ENCODE measurements at regions not wholly inside any gene's neighbourhood (a gene's known extent, or its start where the extent isn't known, plus 50 kb on each side); places are given as distances from the start of the nearest gene placed in this dataset.

DNA sequence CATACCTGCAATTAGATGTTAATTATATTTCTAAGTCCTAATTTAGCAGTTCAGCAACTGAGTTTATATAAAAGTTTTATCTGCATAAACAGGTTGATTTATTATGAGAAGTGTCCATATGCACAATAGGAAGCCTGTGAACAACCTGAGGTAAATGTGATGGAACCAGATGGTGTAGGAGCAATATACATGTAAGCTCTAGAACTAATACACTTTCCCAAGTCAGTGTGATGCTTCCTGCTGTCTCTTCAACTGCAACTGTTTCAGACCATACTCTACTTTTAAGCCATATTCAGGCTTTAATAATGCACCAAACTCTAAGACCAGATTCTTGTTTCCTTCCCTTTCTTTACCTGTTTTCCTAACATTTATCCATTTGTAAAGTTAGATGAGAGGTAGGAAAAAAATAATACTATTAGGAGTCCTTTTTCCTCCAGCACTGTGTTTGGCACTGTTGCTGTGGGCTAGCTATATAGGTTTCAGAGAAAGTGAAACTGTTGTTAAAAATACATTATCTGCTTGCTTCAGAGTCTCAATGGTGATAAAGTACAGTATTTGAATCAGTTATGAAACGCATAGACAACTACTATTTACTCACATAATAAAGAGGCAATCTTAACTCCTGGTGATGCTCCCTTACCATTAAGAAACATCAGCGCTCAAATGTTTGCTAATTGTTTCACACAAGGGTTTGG lies 1009.3 kb downstream of the GRIK2 start:
- no peak for DNase-seq (ENCODE audit: low read depth)

DNA sequence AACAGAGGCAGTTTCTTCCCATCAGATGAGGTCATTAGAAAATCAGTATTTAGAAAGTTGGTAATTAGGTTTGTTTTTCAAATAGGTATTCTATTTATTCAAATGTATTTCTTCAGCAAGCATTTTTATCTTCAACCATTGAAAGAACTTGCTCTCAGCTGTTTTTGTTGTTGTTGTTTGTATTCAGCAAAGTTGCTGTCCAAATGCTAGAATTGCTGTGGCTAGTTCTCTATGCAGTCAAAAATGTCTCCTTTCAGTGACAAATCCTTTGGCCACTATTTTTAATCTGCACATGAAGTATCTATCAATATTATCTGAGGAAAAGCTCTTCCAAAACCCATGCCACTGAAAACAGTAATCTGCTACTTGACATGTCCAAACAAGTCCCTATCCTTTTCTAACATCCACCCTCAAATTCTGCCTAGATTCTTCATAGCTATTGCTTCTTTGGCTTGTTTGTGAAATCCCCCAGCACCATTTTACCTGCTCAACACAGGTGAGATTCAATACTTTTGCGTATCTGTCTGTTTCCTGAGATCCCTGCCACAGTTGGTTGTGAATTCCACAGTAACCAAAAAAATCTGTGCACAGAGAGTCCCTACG lies 1005.4 kb downstream of the GRIK2 start:
- no peak for DNase-seq (ENCODE audit: low read depth)

DNA sequence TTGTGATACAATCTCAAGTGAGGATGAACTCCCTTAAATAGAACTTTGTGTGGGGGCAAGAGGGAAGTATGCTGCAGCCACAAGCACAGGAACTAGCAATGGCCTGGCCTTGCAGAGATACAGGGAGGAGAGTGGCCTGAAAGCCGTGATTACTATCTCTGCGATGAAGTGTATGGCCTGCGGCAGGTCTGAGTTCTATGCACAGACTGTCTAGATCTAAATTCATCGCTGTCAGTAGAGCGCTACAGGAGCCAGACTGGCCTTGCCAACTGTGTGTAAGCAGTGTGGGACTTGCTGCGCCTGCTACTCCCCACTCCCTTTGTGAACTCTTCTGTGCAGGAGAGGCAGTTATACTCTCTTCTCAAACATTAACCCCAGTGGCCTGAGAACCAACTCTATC lies 997.0 kb downstream of the GRIK2 start:
- no peak for DNase-seq (ENCODE audit: low read depth)

DNA sequence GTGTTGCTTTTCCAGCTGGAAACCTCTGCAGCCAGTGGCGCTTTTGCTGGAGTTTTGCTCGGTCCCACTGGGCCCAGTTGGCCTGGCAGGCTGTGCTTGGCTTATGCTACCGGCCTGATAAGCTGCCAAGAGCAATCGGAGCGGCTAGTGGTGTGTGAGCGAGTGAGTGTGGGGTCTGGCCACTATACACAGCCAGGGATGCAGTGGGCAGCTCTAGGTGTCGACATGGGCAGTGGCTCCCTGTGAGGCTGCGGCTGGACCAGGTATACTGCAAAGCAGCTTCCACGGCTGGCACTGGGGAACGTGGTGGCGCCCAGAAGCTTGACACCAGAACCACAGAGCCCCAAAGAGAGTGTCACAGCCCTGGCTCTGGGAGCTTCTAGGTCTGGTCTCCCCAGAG lies 996.5 kb downstream of the GRIK2 start:
- no peak for DNase-seq (ENCODE audit: low read depth)

DNA sequence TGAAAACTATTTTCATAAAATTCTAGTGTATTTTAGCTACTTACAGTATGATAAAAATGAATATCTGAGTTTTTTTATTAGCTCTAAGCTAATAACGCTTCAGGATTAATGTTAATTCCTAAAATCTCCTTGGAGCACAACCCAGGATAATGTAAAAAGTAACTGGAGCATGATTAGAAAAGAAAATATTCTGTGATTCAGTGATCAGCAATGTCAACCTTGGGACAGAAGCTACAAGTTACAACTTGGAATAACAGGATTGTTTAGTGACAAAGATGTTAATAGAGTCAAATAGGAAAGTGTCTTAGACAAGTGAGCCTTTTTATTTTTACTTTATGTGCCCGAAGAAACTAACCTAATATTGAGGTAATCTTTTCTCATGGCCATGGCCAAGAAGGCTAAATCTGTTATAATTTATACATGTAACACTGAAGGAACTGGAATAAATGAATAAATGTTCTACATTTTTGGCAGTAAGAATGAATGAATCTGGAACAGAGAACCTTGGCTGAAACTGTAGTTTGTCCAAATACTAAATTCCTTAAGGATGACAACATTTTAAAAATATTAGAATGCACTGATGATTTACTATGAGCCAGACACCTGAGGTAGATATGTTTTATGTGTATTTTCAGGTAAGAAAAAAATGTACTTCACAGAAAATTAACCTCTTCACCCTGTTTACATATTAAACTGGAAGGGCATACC lies 994.0 kb downstream of the GRIK2 start:
- no peak for DNase-seq (ENCODE audit: low read depth)

DNA sequence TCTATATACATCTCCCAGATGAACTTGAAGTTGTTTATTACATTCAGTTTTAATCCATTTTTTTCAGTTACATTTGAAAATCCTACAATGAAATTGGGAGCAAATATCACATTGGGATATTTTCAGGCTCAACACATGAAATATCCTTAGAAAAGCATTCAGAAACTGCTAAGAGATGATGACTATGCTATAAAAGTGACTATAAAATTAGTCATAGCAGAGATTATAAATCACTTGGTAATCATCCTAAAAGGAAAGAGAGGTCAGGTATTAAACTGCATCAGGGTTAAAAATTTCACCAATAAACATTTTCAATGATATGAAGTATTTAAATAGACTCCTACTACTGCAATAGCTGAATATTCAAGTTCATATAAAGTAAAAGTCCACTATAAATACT lies 987.7 kb downstream of the GRIK2 start:
- no peak for DNase-seq (ENCODE audit: low read depth)

DNA sequence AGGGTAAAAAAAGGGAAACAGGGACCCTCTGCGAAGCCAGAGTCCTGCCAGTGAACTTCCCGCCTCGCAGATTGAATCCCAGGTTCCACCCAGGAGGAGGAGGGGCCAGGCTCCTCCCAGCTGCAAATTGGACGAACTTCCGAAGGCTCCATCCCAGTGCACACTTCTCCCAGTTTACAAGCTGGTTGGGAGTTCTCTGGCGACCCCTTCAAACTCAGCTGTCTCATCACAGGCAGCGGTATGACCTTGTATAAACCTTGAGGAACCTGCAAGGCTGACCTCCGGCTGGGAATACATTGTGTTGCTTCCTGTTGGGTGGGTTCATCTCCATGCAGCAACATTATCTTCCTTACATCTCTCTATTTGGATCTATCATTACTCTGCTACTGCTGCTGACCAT lies 962.7 kb downstream of the GRIK2 start:
- no peak for DNase-seq (ENCODE audit: low read depth)

DNA sequence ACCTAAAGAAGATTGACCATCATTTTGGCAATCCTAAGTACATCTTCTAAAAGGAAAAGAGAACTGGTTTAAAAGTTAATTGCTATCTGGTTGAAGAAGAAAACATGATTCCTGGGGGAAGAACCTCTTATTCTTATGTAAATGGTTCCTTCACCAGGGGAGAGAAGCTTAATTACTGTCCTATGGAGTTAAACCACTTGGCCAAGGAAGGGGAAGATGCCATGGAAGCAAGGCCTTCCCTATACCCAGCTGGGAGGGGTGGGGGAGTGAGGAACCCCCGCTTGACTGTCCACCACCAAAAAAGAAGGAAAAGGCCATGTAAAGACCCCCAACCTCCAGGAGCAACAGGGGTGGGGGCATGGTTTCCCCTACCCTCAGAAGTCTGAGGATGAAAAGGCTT lies 962.1 kb downstream of the GRIK2 start:
- no peak for DNase-seq (ENCODE audit: low read depth)

DNA sequence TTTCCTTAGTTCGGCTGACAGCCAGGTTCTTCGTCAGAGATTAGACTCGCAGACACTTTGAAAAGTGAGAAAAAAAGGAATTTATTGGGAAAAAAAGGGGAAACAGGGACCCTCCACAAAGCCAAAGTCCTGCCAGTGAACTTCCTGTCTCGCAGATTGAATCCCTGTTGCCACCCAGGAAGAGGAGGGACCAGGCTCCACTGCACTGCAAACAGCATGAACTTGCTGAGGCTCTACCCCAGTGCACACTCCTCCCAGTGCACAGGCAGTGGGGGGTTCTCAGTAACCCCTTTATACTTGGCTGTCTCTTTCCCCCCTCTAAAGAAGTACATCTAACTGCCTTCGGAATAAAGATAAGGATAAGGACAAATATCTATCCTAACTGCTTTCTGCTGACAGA lies 959.0 kb downstream of the GRIK2 start:
- no peak for DNase-seq (ENCODE audit: low read depth)

DNA sequence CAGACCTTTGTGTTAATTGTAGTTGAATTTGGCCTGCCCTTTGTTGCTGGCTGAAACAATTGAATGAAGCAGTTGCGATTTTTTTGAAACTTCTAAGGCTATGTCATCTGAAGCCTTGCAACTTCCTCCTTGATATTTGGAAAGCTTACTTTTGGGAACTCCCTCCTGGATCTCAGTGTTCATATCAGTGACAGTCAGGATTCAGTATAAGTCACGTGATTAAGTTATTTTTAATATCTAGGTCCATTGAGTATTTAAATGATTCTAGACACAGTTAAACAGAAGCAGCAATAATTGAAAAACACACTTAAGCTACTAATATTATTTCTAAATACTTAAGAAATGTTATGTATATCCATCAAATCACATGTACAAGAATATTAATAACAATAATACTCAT lies 951.3 kb downstream of the GRIK2 start:
- DNase-seq (ENCODE audit: low read depth): no peak

DNA sequence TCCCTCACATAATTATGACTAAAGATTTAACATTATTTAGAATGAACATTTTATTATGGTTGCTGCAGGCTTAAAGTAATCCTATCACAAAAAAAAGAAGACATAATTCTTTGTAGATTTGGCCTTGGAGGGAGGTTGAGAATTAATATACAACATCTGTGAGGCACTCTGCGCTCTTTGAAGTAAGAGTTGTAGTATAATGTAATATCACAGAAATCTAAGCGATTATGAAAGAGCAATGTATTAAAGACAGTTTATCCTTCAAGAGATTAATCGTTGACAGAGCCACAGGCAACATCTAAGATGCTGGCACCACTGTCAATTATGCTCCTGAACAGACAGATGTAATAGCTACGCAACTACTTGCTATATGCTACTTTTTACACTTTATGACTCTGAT lies 946.8 kb downstream of the GRIK2 start:
- no peak for DNase-seq (ENCODE audit: low read depth)

DNA sequence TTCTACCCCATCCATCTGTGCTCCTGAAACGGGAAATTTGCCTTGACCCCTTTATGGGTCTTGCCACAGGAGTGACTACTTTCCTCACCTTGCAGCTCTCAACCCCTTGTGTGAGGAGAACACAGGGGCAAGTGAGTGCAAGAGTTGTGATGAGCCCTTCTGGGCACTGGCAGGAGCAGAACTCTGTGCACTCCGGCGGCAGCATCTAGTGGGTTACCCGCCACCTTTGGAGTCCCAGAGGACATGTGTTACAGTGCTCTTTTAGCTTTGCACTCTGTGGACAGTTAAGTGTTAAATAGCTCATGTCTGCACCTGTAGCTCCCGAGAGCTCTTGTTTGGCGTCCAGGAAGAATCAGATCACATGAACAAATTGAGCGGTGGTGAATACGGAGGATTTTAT lies 940.2 kb downstream of the GRIK2 start:
- no peak for DNase-seq (ENCODE audit: low read depth)

DNA sequence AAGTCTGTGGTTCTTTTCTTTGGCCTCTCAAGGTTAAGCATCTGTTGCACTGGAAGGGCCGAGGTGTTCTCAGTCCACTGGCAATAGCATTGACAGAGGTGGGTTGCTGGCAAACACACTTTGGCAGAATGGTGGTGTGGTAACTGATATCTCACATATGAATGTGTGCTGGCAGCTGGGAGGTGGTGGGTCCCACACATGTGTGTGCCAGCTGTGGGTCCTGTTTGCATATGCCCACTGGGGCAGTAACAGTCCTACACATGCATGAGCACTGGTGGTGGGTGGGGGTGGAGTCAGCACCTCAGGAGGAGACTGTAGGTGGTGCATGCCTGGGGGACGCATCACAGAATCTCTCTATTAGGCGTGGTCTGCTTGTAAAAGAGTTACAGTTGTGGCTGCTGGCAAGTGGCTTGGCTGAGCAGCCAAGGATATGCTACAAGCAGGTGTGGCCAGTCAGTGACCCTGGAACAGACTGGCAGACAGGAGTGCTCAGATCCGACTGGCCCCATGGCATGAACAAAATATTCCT lies 934.3 kb downstream of the GRIK2 start:
- no peak for DNase-seq (ENCODE audit: low read depth)

DNA sequence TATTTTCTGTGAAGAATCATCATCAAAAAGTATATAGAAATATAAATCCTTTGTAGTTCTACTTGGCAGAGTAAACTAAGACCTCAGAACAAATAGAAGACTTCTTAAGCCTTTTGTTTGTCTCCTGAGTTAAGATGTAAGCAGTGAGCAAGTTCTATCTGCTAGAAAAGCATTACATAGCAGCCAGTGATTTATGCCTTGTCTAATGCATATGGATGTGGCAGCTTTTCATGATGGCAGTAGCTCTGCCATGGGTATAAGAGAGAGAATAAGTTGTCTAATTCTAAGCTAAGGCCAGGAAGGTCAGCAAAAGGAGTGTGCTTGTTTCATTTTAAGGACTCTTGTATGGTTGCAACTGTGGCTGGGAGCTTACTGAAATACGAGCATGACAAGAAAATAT lies 920.2 kb downstream of the GRIK2 start:
- DNase-seq (ENCODE audit: low read depth): no peak

DNA sequence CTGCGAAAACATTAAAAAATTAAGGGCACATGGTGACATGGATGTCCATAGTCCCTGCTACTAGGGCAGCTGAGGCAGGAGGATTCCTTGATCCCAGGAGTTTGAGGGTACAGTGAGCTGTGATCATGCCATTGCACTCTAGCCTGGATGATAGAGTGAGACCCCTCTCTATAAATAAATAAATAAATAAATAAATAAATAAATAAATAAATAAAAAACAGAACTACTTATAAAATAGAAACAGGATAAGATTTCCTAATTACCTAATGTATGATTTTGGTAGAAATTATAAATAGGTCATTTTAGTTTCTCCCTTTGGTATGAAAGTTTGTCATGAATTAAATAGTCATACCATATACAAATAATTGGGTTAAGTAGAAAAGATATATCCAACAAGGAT lies 916.2 kb downstream of the GRIK2 start:
- DNase-seq (ENCODE audit: low read depth): no peak

DNA sequence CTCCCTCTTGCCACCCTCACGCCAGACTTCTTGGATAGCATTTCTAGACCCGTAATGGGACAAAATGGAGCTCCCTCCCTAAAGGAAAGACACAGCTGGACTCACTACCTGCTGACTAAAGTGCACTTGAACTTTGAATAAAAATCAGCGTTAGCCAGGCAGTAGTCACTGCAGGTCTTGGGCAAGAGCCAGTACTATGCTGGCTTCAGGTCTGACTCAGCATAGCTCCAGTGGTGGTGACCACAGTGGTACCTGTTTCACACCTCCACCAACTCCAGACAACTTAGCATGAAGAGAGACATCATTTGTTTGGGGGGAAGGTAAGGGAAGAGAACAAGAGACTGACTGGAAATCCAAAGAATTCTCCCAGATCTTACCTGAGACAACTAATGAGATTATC lies 906.8 kb downstream of the GRIK2 start:
- no peak for DNase-seq (ENCODE audit: low read depth)

DNA sequence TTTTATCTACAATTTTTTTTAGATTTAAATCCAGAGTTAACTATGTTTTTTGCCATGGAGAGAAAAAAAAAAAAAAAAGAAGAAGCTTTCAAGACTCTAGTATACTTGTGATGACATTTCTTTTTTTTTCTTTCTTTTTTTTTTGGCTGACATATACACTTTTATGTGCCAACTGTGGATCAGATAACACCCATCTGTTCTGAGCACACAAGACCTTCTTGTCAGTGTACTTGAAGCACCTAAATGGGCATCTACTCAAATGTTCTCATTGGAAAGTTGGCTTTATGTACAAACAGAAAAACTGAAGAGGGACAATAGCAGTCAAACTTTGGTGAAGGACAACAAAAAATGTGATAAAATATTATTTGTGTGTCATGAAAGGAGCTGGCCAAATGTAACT lies 904.5 kb downstream of the GRIK2 start:
- DNase-seq (ENCODE audit: low read depth): no peak

Measured in activated T-cell treated with anti-CD3 and anti-CD28 coated beads for 1 hour (primary cell).